ENCODE measurements at regions not wholly inside any gene's neighbourhood (a gene's known extent, or its start where the extent isn't known, plus 50 kb on each side); places are given as distances from the start of the nearest gene placed in this dataset.
"Not testable (repeated sequence)": the region's sequence is repeated elsewhere in the genome, so short reads cannot be mapped to it uniquely, and the experiment has no call there.

DNA sequence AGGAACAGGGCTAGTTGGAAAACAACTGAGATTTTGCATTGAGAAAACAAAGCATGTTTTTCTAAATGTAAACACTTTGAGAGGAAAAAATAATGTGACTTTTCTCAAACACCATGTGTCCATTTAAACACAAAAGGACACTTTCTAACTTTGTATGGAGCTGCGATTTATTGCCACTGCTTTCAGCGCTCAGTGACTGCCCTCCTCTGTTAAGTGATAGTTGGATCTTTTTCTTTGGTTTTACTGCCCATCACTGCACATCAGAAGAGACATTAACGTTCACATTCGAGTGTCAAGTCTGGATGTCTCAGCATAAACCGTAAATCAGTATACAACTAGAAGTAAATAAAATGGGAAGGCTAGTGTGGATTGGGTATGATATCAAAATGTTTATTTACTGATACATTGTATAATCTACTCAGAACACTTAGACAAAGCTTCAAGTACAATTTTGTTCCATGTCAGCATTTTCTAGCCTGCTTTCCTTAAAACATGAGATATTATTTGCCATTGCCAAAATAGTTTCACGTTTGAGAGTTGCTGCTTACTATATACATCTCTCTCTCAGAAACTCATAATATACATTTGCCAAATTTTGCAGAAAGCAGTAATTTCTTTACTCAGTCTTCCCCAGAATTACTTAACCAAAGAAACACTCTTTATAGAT lies 237.6 kb downstream of the IKZF2 start:
- no peak for DNase-seq (ENCODE audit: low read depth)

DNA sequence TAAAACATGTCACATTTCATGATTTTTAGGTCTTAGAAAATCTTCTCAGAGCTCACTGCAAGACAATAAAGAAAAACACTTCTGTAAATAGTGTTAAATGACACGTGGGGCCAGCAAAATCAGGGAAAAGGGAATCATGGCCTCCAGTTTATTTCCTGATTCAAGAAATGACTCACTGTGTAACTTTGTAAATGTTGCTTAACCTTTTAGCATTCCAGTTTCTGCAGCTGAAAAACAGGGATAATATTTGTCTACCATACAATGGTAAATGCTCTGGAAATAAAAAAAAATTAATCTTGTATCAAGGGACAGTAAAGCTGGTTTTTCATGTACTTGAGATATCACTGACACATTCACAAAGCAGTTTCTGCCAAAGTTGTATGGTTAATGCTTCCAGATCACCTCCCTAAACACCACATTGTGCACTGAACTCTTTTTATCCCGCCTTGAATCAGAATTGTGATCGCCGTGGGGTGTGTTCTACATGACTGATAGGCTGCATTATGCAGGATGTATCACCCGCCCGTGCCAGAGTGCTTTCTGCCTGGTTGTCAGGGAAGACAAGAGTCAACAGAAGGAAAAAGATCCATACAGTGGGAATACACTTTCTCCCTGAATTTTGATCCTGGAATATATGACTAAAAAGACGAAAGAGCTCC lies 238.8 kb downstream of the IKZF2 start:
- no peak for DNase-seq (ENCODE audit: low read depth)

- DNase-seq (ENCODE audit: low read depth), result no peak
Observed at GRCh38 chr2:212911011-212911410, 240.4 kb downstream of the IKZF2 start.

GRCh38 chr2:212908682-212909435 lies 242.6 kb downstream of the IKZF2 start:
- DNase-seq (ENCODE audit: low read depth), result no peak

GRCh38 chr2:212908031-212908430 lies 243.4 kb downstream of the IKZF2 start:
- no peak for DNase-seq (ENCODE audit: low read depth)

GRCh38 chr2:212906620-212907019 lies 244.8 kb downstream of the IKZF2 start:
- DNase-seq (ENCODE audit: low read depth), result no peak

DNA sequence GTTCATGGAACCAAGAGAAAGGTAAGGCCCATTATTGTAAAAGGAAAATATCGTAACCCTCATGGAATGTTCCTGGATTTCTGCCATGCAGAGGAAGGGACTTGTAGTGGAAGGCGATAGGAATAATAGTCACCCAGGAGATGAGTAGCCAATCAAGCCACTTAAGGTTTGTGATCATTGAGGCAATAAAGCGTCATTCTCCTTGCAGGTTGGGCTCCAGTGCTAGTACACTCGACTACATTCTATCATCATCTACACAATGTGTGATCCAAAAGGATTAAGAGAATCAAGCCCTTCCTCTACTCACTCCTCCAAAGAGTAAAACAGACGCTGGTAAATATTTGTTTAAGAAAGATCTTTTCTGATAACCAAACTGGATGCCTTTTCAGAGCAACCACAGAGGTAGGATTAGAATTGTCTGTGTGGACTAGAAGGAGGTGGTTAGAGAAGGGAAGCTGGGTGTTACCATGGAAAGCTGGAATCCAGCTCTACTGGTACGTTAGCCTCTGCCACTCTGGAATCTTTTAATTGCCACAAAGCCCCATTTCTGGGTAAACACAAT lies 245.7 kb downstream of the IKZF2 start:
- no peak for DNase-seq (ENCODE audit: low read depth)

DNA sequence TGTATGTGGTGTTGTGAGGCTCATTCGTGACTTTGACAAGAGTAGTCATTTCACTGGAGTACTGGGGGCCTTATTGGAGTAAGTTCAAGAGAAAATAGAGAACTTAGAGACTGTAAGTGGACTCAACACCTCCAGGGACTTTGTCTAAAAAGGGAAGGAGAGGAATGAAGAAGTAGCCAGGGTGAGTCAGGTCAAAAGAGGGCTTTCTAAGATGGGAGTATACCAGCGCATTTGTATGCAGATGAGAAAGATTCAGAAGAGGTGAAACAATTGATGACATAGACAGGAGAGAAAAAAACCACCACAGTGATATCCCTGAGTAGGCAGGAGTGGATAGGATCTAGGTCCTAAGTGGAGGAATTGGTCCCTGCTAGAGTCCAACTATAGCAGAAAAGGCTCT lies 246.8 kb downstream of the IKZF2 start:
- no peak for DNase-seq (ENCODE audit: low read depth)

DNA sequence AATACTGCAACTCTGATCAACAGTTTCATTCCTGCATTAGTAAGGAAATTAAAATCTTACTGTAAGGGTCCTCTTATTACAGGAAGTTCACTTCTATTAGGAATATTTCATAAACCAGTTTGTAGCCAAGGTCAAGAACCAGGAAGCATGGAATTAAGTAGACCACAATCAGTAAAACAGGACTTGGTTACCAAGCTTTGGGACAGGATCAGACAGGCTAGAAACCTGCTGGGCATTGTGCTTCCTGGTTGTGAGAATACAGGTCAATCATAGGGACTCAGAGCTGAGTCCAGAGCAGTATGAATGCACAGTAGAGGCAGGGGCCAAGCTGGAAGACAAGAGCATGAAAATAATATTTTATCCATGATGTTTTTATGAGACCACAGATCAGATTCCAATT lies 248.0 kb downstream of the IKZF2 start:
- no peak for DNase-seq (ENCODE audit: low read depth)

- DNase-seq (ENCODE audit: low read depth), result no peak
Observed at GRCh38 chr2:212902421-212902820, 249.0 kb downstream of the IKZF2 start.

- DNase-seq (ENCODE audit: low read depth), result no peak
Observed at GRCh38 chr2:212901604-212902275, 249.7 kb downstream of the IKZF2 start.

GRCh38 chr2:212900715-212901114 lies 250.7 kb downstream of the IKZF2 start:
- no peak for DNase-seq (ENCODE audit: low read depth)

DNA sequence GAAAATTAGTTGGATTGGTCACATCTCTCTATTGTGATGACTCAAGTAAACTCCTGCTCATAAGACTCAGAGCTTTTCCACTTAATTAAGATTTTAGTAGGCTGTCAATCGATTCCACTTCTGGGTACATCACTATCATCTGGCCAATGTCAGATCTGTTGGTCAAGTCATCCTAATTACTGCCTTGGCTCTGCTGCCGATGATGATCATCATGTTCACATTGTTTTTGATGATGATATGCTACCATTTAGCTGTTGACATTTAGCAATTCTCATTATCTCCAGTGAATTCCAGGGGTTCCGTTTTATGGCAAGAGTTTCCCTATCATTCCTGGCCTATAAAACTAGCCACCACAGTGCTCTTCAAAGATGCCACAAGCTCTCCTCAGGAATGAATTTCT lies 253.4 kb downstream of the IKZF2 start:
- DNase-seq (ENCODE audit: low read depth), result no peak

- no peak for DNase-seq (ENCODE audit: low read depth)
Observed at GRCh38 chr2:212897296-212897695, 254.1 kb downstream of the IKZF2 start.

DNA sequence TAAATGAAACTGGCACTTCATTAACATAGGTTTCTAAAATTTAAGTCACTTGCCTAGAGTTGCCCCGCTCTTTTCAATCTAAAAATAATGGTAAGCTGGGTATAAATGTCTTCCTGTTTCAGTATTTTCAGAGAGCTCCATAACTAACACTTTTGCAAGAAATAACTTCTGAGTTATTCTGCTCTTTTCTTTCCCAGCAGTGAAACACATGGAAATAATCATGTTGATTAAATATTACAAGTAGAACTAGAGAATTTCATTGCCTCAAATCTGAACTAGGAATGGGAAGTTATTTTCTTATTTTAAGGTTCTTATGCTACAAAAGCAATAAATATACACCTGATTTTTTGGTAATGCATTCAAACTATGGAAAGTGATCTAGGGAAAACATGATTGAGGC lies 257.4 kb downstream of the IKZF2 start:
- no peak for DNase-seq (ENCODE audit: low read depth)

- DNase-seq (ENCODE audit: low read depth), result no peak
Observed at GRCh38 chr2:212893216-212893615, 258.2 kb downstream of the IKZF2 start.

DNA sequence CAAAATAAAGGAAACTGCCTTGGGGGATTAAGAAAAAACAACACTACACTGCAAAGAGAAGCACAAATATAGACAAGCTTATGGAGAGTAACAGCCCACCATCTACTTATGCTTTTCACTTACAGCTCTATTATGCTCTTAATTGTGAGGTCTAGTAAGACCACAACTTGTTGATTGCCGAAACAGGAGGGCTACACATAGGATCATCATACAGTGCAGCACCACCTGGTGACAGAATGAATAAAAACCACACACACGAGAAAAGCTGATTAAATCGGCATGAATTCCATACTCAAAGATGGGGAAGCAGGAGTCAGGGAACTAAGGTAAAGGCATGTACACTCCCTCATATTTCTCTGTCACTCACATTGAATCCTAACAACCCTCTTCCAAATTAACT lies 259.2 kb downstream of the IKZF2 start:
- no peak for DNase-seq (ENCODE audit: low read depth)

GRCh38 chr2:212891580-212891979 lies 259.8 kb downstream of the IKZF2 start:
- no peak for DNase-seq (ENCODE audit: low read depth)

GRCh38 chr2:212882626-212883025 lies 268.8 kb downstream of the IKZF2 start:
- DNase-seq (ENCODE audit: low read depth), result no peak

GRCh38 chr2:212876556-212876955 lies 274.9 kb downstream of the IKZF2 start:
- not testable (repeated sequence) for DNase-seq (ENCODE audit: low read depth)

DNA sequence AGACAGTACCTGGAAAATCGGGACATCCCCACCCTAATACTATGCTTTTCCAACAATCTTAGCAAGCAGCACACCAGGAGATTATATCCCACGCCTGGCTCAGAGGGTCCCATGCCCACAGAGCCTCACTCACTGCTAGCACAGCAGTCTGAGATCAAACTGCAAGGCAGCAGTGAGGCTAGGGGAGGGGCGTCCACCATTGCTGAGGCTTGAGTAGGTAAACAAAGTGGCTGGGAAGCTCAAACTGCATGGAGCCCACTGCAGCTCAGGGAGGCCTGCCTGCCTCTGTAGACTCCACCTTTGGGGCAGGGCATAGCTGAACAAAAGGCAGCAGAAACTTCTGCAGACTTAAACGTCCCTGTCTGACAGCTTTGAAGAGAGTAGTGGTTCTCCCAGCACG lies 275.5 kb downstream of the IKZF2 start:
- DNase-seq (ENCODE audit: low read depth), result not testable (repeated sequence)

GRCh38 chr2:212873256-212873655 lies 278.2 kb downstream of the IKZF2 start:
- no peak for DNase-seq (ENCODE audit: low read depth)
